ENCODE measurements at regions not wholly inside any gene's neighbourhood (a gene's known extent, or its start where the extent isn't known, plus 50 kb on each side); places are given as distances from the start of the nearest gene placed in this dataset.

DNA sequence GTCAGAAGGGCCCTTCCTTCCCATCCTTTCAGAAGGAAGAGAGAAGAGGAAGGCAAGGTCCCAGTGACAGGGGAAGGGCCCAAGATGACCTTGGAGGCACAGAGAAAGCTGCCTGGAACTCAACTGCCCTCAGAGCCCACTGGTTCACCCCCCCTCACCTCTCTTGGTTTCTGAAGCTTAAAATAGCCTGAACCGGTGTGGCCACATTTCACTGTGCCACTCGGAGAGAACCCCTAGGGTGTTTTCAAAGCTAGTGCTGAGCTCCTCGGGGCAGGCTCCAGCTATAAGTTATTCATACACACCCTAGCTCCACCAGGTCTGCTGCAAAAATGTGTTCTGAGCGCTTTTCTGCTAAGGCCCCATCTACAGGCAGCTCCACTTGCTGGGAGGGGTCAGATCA, 60.9 kb upstream of the ADRB1 start:
- DNase-seq (ENCODE audit: low read depth, low spot score) = no peak
- H3K4me1 ChIP-seq (ENCODE audit: control insufficient read depth, extremely low read depth, insufficient read depth, low read length) = no peaks in the 10 kb centered on the region
- ChIA-PET CTCF (interaction anchor here (1.2 to 1.7 kb wide), 2 partner anchors 12 to 118 kb away, joined by 3 to 5 read pairs; no protein-coding TSS in a partner anchor), POLR2A (no interaction called here)
- dilution Hi-C loops (cut with MboI; ENCODE audit: extremely low pct_ligation_motif_present, low sequenced_read_pairs) = no loop called here
- H3K27ac ChIP-seq (ENCODE audit: insufficient read depth, low read depth, low read length) = no peak overlapping the region
- no peaks in the 10 kb centered on the region for H3K79me2 ChIP-seq (ENCODE audit: control insufficient read depth, insufficient read depth, low read length)
- no peak overlapping the region for H2AFZ ChIP-seq (ENCODE audit: low read depth, low read length)
- no peaks in the 10 kb centered on the region for H3K9me1 ChIP-seq (replicated peaks; ENCODE audit: control insufficient read depth, extremely low read depth, insufficient read depth, low read length)
- H4K20me1 ChIP-seq (replicated peaks; ENCODE audit: control insufficient read depth, extremely low read depth, insufficient read depth, low read length) = no peaks in the 10 kb centered on the region
- intact Hi-C loops (cut with micrococcal nuclease) = no loop called here
- H3K27me3 ChIP-seq (ENCODE audit: control insufficient read depth in 2 of 2, insufficient read depth in 2 of 2, low read length in 2 of 2) = no peaks in the 10 kb centered on the region
- no peak overlapping the region for H3K9ac ChIP-seq (replicated peaks; ENCODE audit: extremely low read depth, insufficient read depth, low read length)
- no peak for FAIRE-seq
- no peak overlapping the region for H3K4me3 ChIP-seq (replicated peaks in 1 of 3; ENCODE audit: insufficient read depth in 1 of 3, low read depth in 1 of 3, low read length in 3 of 3)
- no TSS peak for BruUV-seq (replicated peaks)
- no peaks in the 10 kb centered on the region for H3K36me3 ChIP-seq (ENCODE audit: control insufficient read depth in 2 of 2, extremely low read depth in 1 of 2, insufficient read depth in 2 of 2, low read length in 2 of 2)
- H3K9me3 ChIP-seq (replicated peaks; ENCODE audit: control insufficient read depth, insufficient read depth, low read length) = no peaks in the 10 kb centered on the region
- TF ChIP-seq FOS (IDR thresholded peaks at IDR 0.05; ENCODE audit: borderline replicate concordance, insufficient read depth, low read length) (no peak), JUN (IDR thresholded peaks at IDR 0.05; ENCODE audit: borderline replicate concordance, insufficient read depth, insufficient read length, low read depth) (no peak), POLR2AphosphoS5 (IDR thresholded peaks at IDR 0.05; ENCODE audit: insufficient read depth, low read depth, low read length) (no peak), POLR2A (IDR thresholded peaks at IDR 0.05; ENCODE audit: low read depth, low read length) (no peak), MAX (IDR thresholded peaks at IDR 0.05; ENCODE audit: insufficient read depth, insufficient read length) (no peak), MYC (IDR thresholded peaks at IDR 0.05; ENCODE audit: low read depth, low read length) (no peak), CTCF (IDR thresholded peaks at IDR 0.05; ENCODE audit: extremely low read depth in 1 of 2, insufficient read depth in 1 of 2, low read depth in 1 of 2, low read length in 2 of 2) (no peak), GATA2 (IDR thresholded peaks at IDR 0.05; ENCODE audit: insufficient read depth, insufficient read length, low read depth, low read length) (no peak), EZH2 (IDR thresholded peaks at IDR 0.05; ENCODE audit: borderline replicate concordance, low read depth, low read length, severe bottlenecking) (no peak)
- no peak overlapping the region for H3K4me2 ChIP-seq (ENCODE audit: insufficient read depth, low read length)
